ENCODE measurements at regions not wholly inside any gene's neighbourhood (a gene's known extent, or its start where the extent isn't known, plus 50 kb on each side); places are given as distances from the start of the nearest gene placed in this dataset.

- TF ChIP-seq CTCF (conservative IDR thresholded peaks at IDR 0.05 in 1 of 2, IDR thresholded peaks at IDR 0.05 in 1 of 2; ENCODE audit: low read depth in 1 of 2, low read length in 2 of 2) (no peak), EZH2 (IDR thresholded peaks at IDR 0.05; ENCODE audit: low read length, missing control alignments) (no peak)
Observed at GRCh38 chr4:116244771-116245170, 840.6 kb downstream of the TRAM1L1 start.
